ENCODE measurements at regions not wholly inside any gene's neighbourhood (a gene's known extent, or its start where the extent isn't known, plus 50 kb on each side); places are given as distances from the start of the nearest gene placed in this dataset.
"Not testable (repeated sequence)": the region's sequence is repeated elsewhere in the genome, so short reads cannot be mapped to it uniquely, and the experiment has no call there.

DNA sequence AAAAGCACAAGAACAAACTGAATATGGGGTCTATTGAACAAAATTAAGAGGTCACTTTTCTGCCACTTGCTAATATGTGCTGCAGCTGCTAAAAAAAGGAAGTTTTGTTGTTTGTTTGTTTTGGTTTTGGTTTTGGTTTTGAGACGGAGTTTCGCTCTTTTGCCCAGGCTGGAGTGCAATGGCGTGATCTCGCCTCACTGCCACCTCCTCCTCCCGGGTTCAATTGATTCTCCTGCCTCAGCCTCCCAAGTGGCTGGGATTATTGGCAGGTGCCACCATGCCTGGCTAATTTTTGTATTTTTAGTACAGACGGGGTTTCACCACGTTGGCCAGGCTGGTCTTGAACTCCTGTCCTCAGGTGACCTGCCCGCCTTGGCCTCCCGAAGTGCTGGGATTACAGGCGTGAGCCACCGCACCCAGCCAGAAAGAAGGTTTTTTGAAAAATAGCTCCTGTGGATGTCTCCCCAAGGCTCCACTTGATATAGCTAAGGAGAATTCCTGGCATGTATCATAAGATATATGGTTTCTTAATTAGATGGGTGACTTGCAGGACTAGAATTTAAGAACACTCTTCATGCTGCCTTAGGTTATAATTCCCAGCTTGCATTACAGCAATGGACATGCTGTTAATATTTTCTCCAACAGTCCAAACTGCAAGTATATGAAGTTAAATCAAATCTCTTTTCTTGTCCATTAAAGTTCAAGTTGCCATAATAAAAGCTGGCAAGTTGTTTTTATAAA, 237.6 kb upstream of the AMIGO2 start:
- Mint-ChIP-seq H3K9me3 (peaks cover 5% of the 10 kb centered on the region in 2 donors), H3K4me3 (no peak overlapping the region), H3K27me3 (no peaks in the 10 kb centered on the region), H3K27ac (no peak overlapping the region), H3K4me1 (peaks cover 43% of the 10 kb centered on the region)
- no peak for ATAC-seq
- DNase-seq = no peak

DNA sequence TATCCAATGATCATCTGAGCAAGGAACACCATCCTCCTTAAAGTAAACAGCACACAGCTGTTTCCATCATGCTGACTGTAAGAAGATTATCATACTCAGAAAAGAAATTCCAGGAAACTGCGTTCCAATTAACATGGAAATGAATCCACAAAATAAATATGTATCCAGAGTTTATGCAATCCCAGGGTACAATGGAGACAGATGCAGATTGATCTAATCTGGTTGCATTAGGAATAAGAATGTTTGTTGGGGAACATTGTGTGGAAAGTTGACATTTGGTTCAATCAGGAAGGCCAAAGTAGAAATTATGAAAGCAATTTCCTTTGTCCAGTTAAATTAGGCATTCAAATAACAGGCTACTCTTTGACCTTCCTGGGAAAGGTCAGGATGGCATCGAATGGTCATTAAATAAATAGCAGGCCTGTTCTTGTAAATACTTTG, 236.9 kb upstream of the AMIGO2 start:
- ATAC-seq = no peak
- Mint-ChIP-seq H3K27ac (no peak overlapping the region), H3K4me3 (no peak overlapping the region)

DNA sequence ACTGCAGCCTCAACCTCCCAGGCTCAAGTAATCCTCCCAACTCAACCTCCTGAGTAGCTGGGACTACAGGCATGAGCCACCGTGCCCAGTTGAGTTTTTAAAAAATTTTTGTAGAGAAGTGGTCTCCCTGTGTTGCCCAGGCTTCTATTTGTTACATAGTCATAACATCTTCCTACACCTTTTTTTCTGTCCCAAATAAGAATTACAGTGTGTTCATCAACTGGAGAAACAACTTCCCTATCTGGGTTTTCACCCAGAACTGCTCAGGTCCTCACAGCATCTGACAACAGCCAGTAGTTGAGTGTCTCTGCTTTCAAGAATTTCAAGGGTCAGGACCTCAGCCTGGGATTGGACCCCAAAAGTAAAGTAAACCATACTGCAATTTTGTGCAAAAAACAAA, 235.2 kb upstream of the AMIGO2 start:
- ATAC-seq (no peak), DNase-seq (no peak)
- H3K27ac Mint-ChIP-seq = no peak overlapping the region
- no peaks in the 10 kb centered on the region for H3K27me3 Mint-ChIP-seq
- H3K9me3 Mint-ChIP-seq = peaks cover 17 to 25% of the 10 kb centered on the region in 2 donors
- peaks cover 47% of the 10 kb centered on the region for H3K4me1 Mint-ChIP-seq
- H3K4me3 Mint-ChIP-seq = no peak overlapping the region

More for the DNA sequence above, 236.9 kb upstream of the AMIGO2 start:
- no peak for DNase-seq
- Mint-ChIP-seq H3K27me3 (no peaks in the 10 kb centered on the region), H3K9me3 (peaks cover 7 to 9% of the 10 kb centered on the region in 2 donors), H3K4me1 (peaks cover 41% of the 10 kb centered on the region)

DNA sequence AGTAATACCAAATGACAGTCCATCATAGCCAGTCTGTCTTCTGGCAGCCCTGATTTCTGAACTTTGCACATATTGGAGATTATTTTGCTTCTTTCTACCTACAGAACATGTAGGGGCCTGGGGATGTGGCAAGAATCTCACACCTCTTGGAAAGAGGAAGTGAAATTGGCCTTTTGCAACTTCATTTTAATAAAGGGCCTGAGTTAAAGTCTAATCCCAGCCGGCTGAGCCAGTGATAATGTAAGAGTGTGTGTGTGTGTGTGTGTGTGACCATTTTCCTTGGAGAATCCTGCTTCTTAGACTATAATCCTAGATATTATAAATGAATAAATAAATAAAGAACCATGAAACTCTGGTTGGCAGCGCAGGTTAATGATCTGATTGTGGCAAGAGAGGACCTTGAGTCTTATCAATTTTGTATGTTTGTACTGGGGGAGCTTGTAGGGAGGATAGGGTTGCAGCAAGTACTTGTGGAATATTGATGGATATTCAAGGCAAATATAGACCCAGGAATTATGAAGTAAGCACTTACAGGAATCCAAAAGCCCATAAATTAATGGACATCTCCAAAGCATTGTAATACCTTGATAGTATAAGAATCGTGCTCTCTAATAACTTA, 233.2 kb upstream of the AMIGO2 start:
- H3K27me3 Mint-ChIP-seq = no peaks in the 10 kb centered on the region
- DNase-seq (no peak), ATAC-seq (no peak)
- H3K9me3 Mint-ChIP-seq = peaks cover 26 to 40% of the 10 kb centered on the region in 2 donors
- H3K4me3 Mint-ChIP-seq = no peak overlapping the region
- peaks cover 55% of the 10 kb centered on the region for H3K4me1 Mint-ChIP-seq
- no peak overlapping the region for H3K27ac Mint-ChIP-seq

DNA sequence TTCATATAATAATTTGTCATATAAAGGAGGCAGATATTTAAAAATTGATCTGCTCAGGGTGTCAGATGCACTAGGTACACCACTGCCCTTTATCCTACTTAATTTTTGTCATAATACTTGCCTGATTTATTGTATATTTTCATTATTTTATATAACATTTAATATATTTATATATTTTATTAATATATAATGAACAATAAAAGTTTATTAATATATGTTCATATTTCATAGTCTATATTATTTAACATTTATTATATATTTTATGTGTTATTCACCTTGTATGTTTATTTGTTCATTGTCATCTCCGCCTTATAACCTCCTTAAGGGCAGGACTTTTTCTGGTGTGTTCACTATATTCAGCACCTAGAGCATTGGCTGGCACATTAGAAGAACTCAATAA, 232.4 kb upstream of the AMIGO2 start:
- Mint-ChIP-seq H3K27ac (no peak overlapping the region), H3K4me1 (peaks cover 62% of the 10 kb centered on the region), H3K4me3 (no peak overlapping the region), H3K9me3 (peaks cover 26 to 44% of the 10 kb centered on the region in 2 donors), H3K27me3 (no peaks in the 10 kb centered on the region)
- ATAC-seq = no peak
- no peak for DNase-seq

DNA sequence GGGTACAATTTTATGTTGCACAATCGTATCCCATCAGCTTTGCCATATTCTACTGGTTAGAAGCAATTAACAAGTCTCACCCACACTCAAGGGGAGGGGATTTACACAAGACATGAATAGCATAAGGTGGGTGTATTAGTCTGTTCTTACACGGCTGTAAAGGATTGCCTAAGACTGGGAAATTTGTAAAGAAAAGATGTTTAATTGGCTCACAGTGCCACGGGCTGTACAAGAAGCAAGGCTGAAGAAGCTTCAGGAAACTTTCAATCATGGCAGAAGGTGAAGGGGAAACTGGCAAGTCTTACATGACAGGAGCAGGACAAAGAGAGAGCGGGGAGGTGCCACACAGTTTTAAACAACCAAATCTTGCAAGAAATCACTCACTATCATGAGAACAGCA, 231.8 kb upstream of the AMIGO2 start:
- peaks cover 68% of the 10 kb centered on the region for H3K4me1 Mint-ChIP-seq
- peak overlapping the region in 1 of 2 donors; percentile 73 for H3K27ac Mint-ChIP-seq
- peaks cover 30 to 46% of the 10 kb centered on the region in 2 donors for H3K9me3 Mint-ChIP-seq
- DNase-seq (no peak), ATAC-seq (no peak)
- no peak overlapping the region for H3K4me3 Mint-ChIP-seq
- no peaks in the 10 kb centered on the region for H3K27me3 Mint-ChIP-seq

DNA sequence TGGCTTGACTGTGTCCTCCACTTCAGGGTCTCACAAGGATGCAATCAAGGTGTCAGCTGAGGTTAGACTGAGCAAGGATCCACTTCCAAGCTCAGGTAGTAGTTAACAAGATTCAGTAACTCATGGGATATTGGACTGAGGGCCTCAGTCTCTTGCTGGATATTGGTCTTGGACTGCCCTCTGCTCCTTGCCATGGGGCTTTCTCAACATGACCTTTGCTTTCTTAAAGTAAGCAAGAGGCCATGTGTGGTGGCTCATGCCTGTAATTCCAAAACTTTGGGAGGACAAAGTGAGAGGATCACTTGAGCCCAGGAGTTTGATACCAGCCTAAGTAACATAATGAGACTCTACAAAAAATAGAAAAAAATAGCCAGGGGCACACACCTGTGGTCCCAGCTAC, 231.3 kb upstream of the AMIGO2 start:
- Mint-ChIP-seq H3K27me3 (no peaks in the 10 kb centered on the region), H3K27ac (no peak overlapping the region), H3K9me3 (peaks cover 33 to 52% of the 10 kb centered on the region in 2 donors), H3K4me1 (peaks cover 73% of the 10 kb centered on the region), H3K4me3 (no peak overlapping the region)
- DNase-seq = no peak
- ATAC-seq = no peak

DNA sequence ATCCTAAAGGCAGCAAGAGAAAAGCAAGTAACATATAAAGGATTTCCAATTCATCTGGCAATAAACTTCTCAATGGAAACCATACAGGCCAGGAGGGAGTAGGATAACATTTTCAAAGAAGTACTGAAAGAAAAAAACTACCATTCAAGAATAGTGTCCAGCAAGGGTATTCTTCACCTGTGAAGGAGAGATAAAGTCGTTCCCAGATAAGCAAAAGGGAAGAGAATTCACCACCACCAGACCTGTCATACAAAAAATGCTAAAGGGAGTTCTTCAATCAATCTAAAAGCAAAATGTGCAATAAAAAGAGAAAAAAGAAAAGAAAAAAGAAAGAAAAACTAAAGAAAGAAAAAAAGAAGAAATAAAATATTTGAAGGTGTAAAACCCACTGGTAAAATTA, 228.9 kb upstream of the AMIGO2 start:
- H3K27me3 Mint-ChIP-seq = no peaks in the 10 kb centered on the region
- peaks cover 63% of the 10 kb centered on the region for H3K4me1 Mint-ChIP-seq

DNA sequence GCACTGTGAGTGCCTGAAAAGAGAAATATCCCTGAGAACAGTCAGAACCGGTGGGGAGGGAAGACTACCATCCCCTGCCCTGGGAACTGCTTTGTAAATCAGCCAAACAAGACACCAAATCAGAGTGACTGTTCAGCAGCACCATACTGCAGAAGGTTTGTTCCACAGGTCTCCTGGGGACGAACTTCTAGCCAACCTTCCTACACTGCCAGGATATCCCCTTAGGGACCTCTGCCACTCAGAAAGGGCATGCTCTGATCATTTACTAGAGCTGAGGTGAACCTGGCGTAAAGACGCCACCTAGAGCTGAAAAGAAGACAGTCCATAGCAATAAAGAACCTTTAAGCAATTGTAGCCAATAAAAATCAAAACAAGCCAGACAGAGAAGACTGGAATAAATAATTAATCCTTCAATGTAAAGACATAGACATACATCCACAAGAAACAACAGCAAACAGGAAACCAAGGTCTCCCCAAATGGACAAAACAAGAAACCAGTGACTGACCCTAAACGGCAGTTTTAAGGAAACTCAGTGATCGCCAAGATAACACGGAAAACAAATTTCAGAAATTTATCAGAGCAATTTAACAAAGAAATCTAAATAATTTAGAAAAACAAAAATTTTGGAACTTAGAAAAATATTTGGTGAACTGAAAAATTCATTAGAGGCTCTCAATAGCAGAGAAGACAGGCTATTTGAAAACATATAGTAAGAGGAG, 228.1 kb upstream of the AMIGO2 start:
- H3K27me3 Mint-ChIP-seq = no peaks in the 10 kb centered on the region
- DNase-seq = peak; percentile 54 to 74
- peak; percentile 96 for ATAC-seq
- H3K4me1 Mint-ChIP-seq = peaks cover 65% of the 10 kb centered on the region
- peak overlapping the region; percentile 84 to 93 for H3K4me3 Mint-ChIP-seq
- peaks cover 41 to 72% of the 10 kb centered on the region in 2 donors for H3K9me3 Mint-ChIP-seq
- H3K27ac Mint-ChIP-seq = peak overlapping the region; percentile 79 to 92

More for the DNA sequence above, 228.9 kb upstream of the AMIGO2 start:
- peak overlapping the region in 1 of 2 donors; percentile 15 for H3K27ac Mint-ChIP-seq
- H3K4me3 Mint-ChIP-seq = no peak overlapping the region
- DNase-seq (no peak), ATAC-seq (no peak)
- peaks cover 38 to 64% of the 10 kb centered on the region in 2 donors for H3K9me3 Mint-ChIP-seq

DNA sequence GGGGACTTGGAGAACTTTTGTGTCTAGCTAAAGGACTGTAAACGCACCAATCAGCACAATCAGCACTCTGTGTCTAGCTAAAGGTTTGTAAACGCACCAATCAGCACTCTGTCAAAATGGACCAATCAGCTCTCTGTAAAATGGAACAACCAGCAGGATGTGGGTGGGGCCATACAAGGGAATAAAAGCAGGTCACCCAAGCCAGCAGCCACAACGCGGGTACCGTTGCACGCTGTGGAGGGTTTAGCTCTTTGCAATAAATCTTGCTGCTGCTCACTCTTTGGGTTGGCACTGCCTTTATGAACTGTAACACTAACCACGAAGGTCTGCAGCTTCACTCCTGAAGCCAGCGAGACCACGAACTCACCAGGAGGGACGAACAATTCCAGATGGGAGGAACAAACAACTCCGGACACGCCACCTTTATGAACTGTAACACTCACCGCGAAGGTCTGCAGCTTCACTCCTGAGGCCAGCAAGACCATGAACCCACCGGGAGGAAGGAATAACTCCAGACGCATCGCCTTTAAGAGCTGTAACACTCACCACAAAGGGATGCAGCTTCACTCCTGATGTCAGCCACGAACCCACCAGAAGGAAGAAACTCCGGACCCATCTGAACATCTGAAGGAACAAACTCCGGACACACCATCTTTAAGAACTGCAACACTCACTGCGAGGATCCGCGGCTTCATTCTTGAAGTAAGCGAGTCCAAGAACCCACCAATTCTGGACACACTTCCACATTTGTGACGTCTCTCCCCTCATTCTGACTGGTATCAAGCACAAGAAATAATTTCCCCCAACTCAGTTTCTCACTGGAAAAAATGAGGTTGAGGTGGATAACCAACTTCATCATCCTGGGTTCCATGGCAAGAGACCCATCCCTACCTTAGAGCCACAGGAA, 227.3 kb upstream of the AMIGO2 start:
- Mint-ChIP-seq H3K4me1 (peaks cover 68% of the 10 kb centered on the region), H3K4me3 (peak overlapping the region; percentile 84 to 93), H3K27ac (peak overlapping the region; percentile 79 to 92), H3K9me3 (peaks cover 41 to 77% of the 10 kb centered on the region in 2 donors)
- H3K27me3 Mint-ChIP-seq = not testable (repeated sequence)
- DNase-seq (peak; percentile 74 to 84), ATAC-seq (peak; percentile 72)

DNA sequence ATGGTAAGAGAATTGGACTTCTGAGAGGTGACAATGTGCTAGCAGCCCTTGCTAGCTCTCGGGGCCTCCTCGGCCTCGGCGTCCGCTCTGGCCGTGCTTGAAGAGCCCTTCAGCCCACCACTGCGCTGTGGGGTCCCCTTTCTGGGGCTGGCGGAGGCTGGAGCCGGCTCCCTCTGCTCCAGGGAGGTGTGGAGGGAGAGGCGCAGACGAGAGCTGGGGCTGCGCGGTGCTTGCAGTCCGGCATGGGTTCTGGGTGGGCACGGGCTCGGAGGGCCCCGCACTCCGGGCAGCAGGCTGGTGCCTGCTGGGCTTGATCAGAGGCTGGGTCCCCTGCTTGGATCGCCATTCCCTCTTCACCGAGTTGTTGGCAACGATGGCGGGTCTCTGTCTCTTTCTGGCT, 226.4 kb upstream of the AMIGO2 start:
- Mint-ChIP-seq H3K4me3 (peak overlapping the region; percentile 84 to 93), H3K27me3 (no peaks in the 10 kb centered on the region), H3K4me1 (peaks cover 70% of the 10 kb centered on the region), H3K27ac (peak overlapping the region in 1 of 2 donors; percentile 92), H3K9me3 (peaks cover 35 to 68% of the 10 kb centered on the region in 2 donors)
- ATAC-seq = no peak
- DNase-seq = no peak

DNA sequence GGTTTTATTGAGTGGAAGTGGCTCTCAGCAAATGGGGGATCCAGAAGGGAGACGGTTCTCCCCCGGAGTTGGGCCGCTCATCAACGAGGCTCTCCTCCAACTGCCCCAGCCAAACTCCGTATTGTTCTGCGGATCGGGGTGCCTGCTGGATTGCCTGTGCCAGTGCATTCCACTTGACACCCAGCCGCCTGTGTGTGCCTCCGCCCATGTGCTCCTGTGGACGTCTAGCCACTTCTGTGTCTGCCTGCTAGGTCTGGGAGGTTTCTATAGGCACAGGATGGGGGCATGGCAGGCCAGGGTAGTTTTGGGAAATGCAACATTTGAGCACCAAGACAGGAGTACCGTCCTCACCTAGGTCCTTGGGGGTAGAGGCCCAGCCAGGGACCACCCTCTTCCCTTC, 225.7 kb upstream of the AMIGO2 start:
- Mint-ChIP-seq H3K9me3 (peaks cover 33 to 62% of the 10 kb centered on the region in 2 donors), H3K4me3 (peak overlapping the region in 1 of 2 donors; percentile 21), H3K27me3 (no peaks in the 10 kb centered on the region), H3K27ac (peak overlapping the region in 1 of 2 donors; percentile 5), H3K4me1 (peaks cover 71% of the 10 kb centered on the region)
- ATAC-seq = no peak
- no peak for DNase-seq

DNA sequence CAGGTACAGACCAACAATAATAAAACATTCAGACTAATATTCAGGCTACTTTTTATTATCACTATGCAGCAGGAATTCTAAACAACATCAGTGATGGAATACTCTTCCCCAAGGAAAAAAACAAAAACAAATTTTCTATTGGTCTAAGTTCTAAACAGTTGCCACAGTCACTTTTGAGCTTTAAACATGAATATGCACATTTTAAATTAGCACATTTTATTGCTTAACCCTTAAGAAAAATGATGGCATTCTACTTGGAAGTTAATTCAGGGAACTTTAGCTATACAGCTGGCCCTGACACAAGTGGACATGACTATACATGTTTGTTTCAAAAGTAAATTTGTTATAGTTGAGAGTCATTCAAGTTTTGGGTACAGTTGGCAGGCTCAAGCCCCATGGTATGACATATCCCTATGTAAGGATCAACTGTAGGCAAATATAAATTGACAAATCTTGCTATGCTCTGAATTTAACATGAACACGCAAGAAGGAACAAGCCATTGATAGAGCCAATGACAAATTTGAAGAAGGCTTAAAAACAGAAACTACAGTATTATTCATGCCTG, 224.3 kb upstream of the AMIGO2 start:
- Mint-ChIP-seq H3K4me1 (peaks cover 71% of the 10 kb centered on the region), H3K9me3 (peaks cover 22 to 48% of the 10 kb centered on the region in 2 donors), H3K27ac (peak overlapping the region; percentile 88 to 96), H3K27me3 (no peaks in the 10 kb centered on the region), H3K4me3 (peak overlapping the region; percentile 34 to 42)
- ATAC-seq (no peak), DNase-seq (no peak)

DNA sequence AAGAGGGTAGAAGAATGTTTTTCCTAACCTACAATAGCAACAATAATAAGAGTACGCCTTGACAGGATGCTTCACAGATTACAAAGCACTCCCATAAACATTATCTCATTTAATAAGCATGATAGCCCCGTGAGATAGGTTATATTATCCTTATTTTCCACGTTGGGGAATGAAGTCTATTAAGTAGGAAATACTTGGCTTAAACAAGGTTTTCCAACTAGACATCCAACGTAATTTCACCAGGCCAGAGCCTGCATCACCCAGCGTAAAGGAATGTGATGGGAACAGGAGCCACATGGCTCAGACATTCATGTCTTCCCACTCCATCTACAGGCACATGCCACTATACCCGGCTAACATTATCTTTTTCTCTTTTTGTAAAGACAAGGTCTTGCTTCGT, 223.4 kb upstream of the AMIGO2 start:
- Mint-ChIP-seq H3K9me3 (peaks cover 14 to 39% of the 10 kb centered on the region in 2 donors), H3K27me3 (no peaks in the 10 kb centered on the region), H3K27ac (peak overlapping the region; percentile 88 to 96), H3K4me1 (peaks cover 71% of the 10 kb centered on the region), H3K4me3 (peak overlapping the region; percentile 36 to 74)
- no peak for ATAC-seq
- DNase-seq = no peak

Measured in stimulated activated naive CD8-positive, alpha-beta T cell treated with anti-CD3 and anti-CD28 coated beads, Interleukin-15, amount 100 ng/mL, for 72 hours (primary cell).